ENCODE measurements at regions not wholly inside any gene's neighbourhood (a gene's known extent, or its start where the extent isn't known, plus 50 kb on each side); places are given as distances from the start of the nearest gene placed in this dataset.

GRCh38 chr9:91118704-91119025, 243.1 kb downstream of the AUH start:
- no peak for TF ChIP-seq CTCF (IDR thresholded peaks at IDR 0.05; ENCODE audit: control insufficient read depth, extremely low read depth, insufficient read depth)
- no peak overlapping the region for H3K4me3 ChIP-seq (ENCODE audit: low read depth, low read length)
- DNase-seq (ENCODE audit: low read depth), result no peak

DNA sequence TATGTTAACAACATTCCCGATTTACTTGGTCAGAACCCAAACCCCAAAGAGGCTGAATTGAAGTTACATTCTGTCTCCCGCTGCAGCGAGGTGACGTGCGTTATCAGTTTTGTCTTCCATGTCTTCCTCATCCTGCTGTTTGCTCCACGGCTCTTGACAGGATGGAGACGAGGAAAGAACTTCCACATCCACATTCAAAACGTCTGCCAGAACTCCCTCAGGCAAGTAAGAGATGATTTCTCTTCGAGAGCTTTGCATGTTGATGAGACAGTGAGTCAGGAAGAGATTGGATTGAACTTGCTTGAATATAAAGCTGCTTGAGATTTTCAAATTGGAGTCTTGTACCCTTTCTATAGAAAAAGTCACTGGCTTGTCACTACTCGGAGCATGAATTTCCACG, 242.6 kb downstream of the AUH start:
- TF ChIP-seq CTCF (IDR thresholded peaks at IDR 0.05; ENCODE audit: control insufficient read depth, extremely low read depth, insufficient read depth), result no peak
- no peak for DNase-seq (ENCODE audit: low read depth)
- no peak overlapping the region for H3K4me3 ChIP-seq (ENCODE audit: low read depth, low read length)

DNA sequence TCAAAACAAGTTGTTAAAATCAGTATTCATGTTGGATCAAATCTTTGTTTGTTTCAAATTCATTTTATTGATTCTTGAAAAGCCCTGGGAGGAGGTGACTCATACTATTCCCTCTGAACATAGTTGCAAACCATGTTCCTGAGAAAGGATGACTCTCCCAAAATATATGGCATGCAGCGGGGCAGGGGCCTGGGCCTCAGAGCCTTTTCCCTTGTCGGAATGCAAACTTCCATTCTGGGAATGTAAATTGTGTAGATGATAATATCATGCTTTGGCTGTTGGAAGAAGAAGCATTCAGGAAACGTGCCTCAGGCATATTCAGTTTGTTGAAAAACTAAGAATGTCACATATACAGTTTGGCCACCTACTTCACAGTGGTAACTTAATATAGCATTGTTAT, 242.0 kb downstream of the AUH start:
- no peak for DNase-seq (ENCODE audit: low read depth)
- no peak overlapping the region for H3K4me3 ChIP-seq (ENCODE audit: low read depth, low read length)
- TF ChIP-seq CTCF (IDR thresholded peaks at IDR 0.05; ENCODE audit: control insufficient read depth, extremely low read depth, insufficient read depth), result no peak

DNA sequence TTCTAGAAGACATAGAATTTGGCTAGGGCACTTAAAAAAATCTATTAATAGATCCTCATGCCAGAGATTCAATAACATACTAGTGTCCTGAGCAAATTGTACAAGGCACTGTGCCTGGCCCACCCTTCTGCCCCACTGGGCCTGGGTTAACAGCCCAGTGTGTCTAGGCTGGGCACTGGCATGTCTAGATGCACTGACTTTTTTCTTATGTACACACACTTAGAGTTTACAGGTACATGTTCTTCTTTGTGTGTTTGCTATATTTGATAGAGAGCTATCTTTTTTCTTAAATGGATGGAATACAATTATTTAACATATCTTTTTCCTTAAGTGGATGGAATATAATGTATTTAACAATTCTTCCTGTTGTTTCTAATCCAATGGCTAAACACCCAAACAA, 241.5 kb downstream of the AUH start:
- no peak for TF ChIP-seq CTCF (IDR thresholded peaks at IDR 0.05; ENCODE audit: control insufficient read depth, extremely low read depth, insufficient read depth)
- H3K4me3 ChIP-seq (ENCODE audit: low read depth, low read length), result no peak overlapping the region
- DNase-seq (ENCODE audit: low read depth), result peak; percentile 69

DNA sequence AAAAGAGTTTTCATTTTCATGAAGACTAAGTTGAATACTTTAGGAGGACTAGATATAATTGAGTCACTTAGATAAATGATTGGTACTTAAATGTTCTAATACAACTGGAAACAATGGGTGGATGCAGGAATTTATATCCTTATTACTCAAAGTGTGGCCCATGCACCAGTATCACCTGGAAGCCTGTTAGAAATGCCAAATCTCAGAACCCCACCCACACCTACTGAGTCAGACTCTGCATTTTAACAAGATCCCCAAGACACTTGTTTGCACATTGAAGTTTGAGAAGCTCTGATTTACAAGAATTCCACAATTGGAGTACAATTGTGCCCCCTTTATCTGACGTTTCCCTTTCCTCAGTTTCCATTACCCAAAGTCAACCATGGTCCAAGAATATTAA, 239.0 kb downstream of the AUH start:
- H3K4me3 ChIP-seq (ENCODE audit: low read depth, low read length), result no peak overlapping the region
- TF ChIP-seq CTCF (IDR thresholded peaks at IDR 0.05; ENCODE audit: control insufficient read depth, extremely low read depth, insufficient read depth), result no peak
- no peak for DNase-seq (ENCODE audit: low read depth)

DNA sequence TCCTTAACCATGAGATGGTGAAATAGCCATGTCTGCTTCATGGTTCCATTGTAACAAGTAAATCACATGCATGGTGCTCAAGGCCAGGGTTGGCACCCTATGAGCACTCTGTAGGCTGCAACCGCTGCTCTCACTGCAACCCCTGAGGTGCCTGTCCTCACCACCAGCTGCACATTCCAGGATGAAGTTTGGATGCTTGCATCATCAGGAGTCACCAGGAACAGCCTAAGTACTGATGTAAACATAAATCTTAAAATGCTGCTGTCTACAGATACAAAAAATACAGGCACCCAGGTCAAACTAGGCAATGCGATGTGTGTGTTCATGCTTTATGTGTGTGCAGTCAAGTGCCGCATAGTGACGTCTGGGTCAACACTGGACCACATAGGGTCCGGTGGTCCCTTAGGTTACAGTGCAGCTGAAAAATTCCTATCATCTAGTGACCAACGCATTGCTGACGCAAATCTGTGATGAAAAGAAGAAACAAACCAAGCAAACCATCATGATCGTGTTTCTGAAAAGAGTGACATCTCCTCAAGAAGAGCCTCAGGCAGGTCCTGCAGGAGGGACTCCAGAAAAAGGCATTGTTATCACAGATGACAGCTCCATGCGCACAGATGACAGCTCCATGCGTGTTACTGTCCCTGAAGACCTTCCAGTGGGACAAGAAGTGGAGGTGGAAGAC, 234.8 kb downstream of the AUH start:
- H3K4me3 ChIP-seq (ENCODE audit: low read depth, low read length), result no peak overlapping the region
- no peak for TF ChIP-seq CTCF (IDR thresholded peaks at IDR 0.05; ENCODE audit: control insufficient read depth, extremely low read depth, insufficient read depth)
- no peak for DNase-seq (ENCODE audit: low read depth)

DNA sequence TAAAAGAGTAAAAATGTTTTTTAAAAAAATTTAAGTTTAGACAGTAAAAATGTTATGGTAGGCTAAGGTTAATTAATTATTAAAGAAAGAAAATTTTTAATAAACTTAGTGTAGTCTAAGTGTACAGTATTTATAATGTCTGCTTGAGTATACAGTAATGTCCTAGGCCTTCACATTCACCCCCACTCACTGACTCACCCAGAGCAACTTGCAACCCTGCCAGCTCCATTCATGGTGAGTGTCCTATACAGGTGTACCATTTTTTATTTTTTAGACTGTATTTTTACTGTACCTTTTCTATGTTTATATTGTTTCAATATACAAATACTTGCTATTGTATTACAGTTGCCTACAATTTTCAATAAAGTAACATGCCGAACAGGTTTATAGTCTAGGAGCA, 234.1 kb downstream of the AUH start:
- no peak for DNase-seq (ENCODE audit: low read depth)
- H3K4me3 ChIP-seq (ENCODE audit: low read depth, low read length), result no peak overlapping the region
- TF ChIP-seq CTCF (IDR thresholded peaks at IDR 0.05; ENCODE audit: control insufficient read depth, extremely low read depth, insufficient read depth), result no peak
